ENCODE measurements at regions not wholly inside any gene's neighbourhood (a gene's known extent, or its start where the extent isn't known, plus 50 kb on each side); places are given as distances from the start of the nearest gene placed in this dataset.

- POLR2A ChIA-PET, result no interaction called here
- TF ChIP-seq REST (tag by site-specific recombination; IDR thresholded peaks at IDR 0.05) (no peak), GFI1B (tag by site-specific recombination; IDR thresholded peaks at IDR 0.05) (no peak), ZNF18 (tag by site-specific recombination; IDR thresholded peaks at IDR 0.05) (no peak), ZSCAN5A (tag by site-specific recombination; IDR thresholded peaks at IDR 0.05) (no peak), ZNF426 (tag by site-specific recombination; IDR thresholded peaks at IDR 0.05) (no peak), SP2 (tag by site-specific recombination; IDR thresholded peaks at IDR 0.05) (no peak), ZNF488 (tag by site-specific recombination; IDR thresholded peaks at IDR 0.05) (no peak), YY1 (tag by site-specific recombination; IDR thresholded peaks at IDR 0.05) (no peak), REPIN1 (tag by site-specific recombination; IDR thresholded peaks at IDR 0.05; ENCODE audit: low read depth) (no peak), ZNF664 (tag by site-specific recombination; IDR thresholded peaks at IDR 0.05) (no peak), ZNF350 (tag by site-specific recombination; IDR thresholded peaks at IDR 0.05) (no peak), ZNF449 (tag by site-specific recombination; IDR thresholded peaks at IDR 0.05) (no peak), ZBTB48 (tag by site-specific recombination; IDR thresholded peaks at IDR 0.05) (no peak), YY2 (tag by site-specific recombination; IDR thresholded peaks at IDR 0.05) (no peak), ZNF175 (tag by site-specific recombination; IDR thresholded peaks at IDR 0.05) (no peak), MEIS1 (CRISPR knock-in tag; IDR thresholded peaks at IDR 0.05; ENCODE audit: borderline replicate concordance) (no peak), MZF1 (tag by site-specific recombination; IDR thresholded peaks at IDR 0.05; ENCODE audit: borderline replicate concordance) (no peak), ZFHX2 (tag by site-specific recombination; conservative IDR thresholded peaks at IDR 0.05) (no peak), KLF1 (tag by site-specific recombination; IDR thresholded peaks at IDR 0.05) (no peak), ZNF518A (tag by site-specific recombination; conservative IDR thresholded peaks at IDR 0.05; ENCODE audit: low read depth) (no peak)
- no peak overlapping the region for H3K4me3 ChIP-seq (ENCODE audit: low read depth, low read length)
- no peaks in the 10 kb centered on the region for H3K4me1 ChIP-seq (ENCODE audit: control insufficient read depth, insufficient read depth, low read length)
- H3K36me3 ChIP-seq (ENCODE audit: control insufficient read depth in 2 of 2, insufficient read depth in 1 of 2, low read length in 2 of 2), result no peaks in the 10 kb centered on the region
- CTCF ChIA-PET, result interaction anchor here (1.3 kb wide), 1 partner anchor 10 kb away, joined by 6 read pairs; no protein-coding TSS in a partner anchor
- H3K9me3 ChIP-seq (ENCODE audit: control insufficient read depth, insufficient read depth, low read depth, low read length), result no peaks in the 10 kb centered on the region
- H3K27ac ChIP-seq (ENCODE audit: extremely low read depth, low read depth, low read length), result no peak overlapping the region
Measured at GRCh38 chr12:132380641-132381040, 51.3 kb upstream of the GALNT9 start.

Data from HEK293 (cell line).